ENCODE measurements at regions not wholly inside any gene's neighbourhood (a gene's known extent, or its start where the extent isn't known, plus 50 kb on each side); places are given as distances from the start of the nearest gene placed in this dataset.

GRCh38 chr10:60531006-60531405 lies 141.3 kb upstream of the ANK3 start:
- TF ChIP-seq CTCF (IDR thresholded peaks at IDR 0.05): no peak
- no peak for TF ChIP-seq POLR2A (IDR thresholded peaks at IDR 0.05)

Data from lower leg skin (tissue), 3 donors.